Tibial nerve (tissue), 3 donors: ENCODE measurements at regions not wholly inside any gene's neighbourhood (a gene's known extent, or its start where the extent isn't known, plus 50 kb on each side); places are given as distances from the start of the nearest gene placed in this dataset.

Experiments used
- CTCF ChIP-seq, 5 experiments: fragments of 200-600 bp in 3 of 5; fragments of 450-650 bp in 2 of 5; sonication (generic) in 3 of 5; IDR thresholded peaks; one replicate each; pipeline ENCODE4 v1.5.1; 2016 to 2019; ENCODE audit warnings: antibody characterized with exemption in 5 of 5, mild to moderate bottlenecking in 3 of 5, moderate library complexity in 2 of 5
- POLR2A ChIP-seq, 2 donors: fragments of 450-650 bp; IDR thresholded peaks; one replicate each; pipeline ENCODE4 v1.6.1; 2017; ENCODE audit warnings: antibody characterized with exemption in 2 of 2, mild to moderate bottlenecking in 2 of 2, moderate library complexity in 2 of 2

- TF ChIP-seq CTCF (IDR thresholded peaks at IDR 0.05) (no peak), POLR2A (IDR thresholded peaks at IDR 0.05) (no peak)
Measured at GRCh38 chr4:181085557-181085956, 1157.6 kb upstream of the TENM3 start.
